HUES6 (cell line): ENCODE measurements at regions not wholly inside any gene's neighbourhood (a gene's known extent, or its start where the extent isn't known, plus 50 kb on each side); places are given as distances from the start of the nearest gene placed in this dataset.

Experiments used
- H3K27ac ChIP-seq: 2 replicates; pipeline ENCODE4 v1.7.0; 2013; ENCODE audit warnings: low read depth, mild to moderate bottlenecking, low read length, inconsistent platforms
- H3K27me3 ChIP-seq: 2 replicates; pipeline ENCODE4 v1.6.1; 2013; ENCODE audit warnings: low read length; ENCODE audit not compliant: control insufficient read depth, insufficient read depth
- H3K36me3 ChIP-seq: 2 replicates; pipeline ENCODE4 v1.6.1; 2013; ENCODE audit warnings: low read length; ENCODE audit not compliant: control insufficient read depth, insufficient read depth
- H3K4me1 ChIP-seq: 2 replicates; pipeline ENCODE4 v1.6.1; 2013; ENCODE audit warnings: low read length; ENCODE audit not compliant: control insufficient read depth, insufficient read depth
- H3K4me3 ChIP-seq: 2 replicates; pipeline ENCODE4 v1.5.1; 2013; ENCODE audit warnings: low read depth, low read length
- H3K9ac ChIP-seq: one replicate; pipeline ENCODE4 v1.6.1; 2013; ENCODE audit warnings: mild to moderate bottlenecking, low read length
- H3K9me3 ChIP-seq: 2 replicates; pipeline ENCODE4 v1.6.1; 2013; ENCODE audit warnings: low read depth, low read length; ENCODE audit not compliant: control insufficient read depth, insufficient read depth

DNA sequence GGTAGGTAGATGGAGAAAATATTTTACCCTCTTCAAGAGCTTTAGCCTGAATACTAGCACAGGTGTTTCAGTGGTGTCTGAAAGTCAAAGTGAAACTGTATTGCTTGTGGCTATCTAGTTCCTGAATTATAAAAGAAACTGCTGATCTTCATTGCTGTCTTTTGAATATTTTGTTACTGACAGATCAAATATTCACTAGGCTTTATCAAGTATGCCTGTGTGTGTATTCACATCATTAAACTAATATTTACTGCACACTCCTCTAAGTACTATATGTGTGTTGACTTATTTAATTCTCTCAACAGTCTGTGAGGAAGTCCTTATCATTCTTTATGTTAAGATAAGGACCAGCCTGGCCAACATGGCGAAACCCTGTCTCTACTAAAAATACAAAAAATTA, 139.6 kb downstream of the SOCS6 start:
- no peaks in the 10 kb centered on the region for H3K27me3 ChIP-seq
- H3K36me3 ChIP-seq, result no peaks in the 10 kb centered on the region
- H3K9ac ChIP-seq, result no peak overlapping the region
- H3K4me3 ChIP-seq, result no peak overlapping the region
- H3K4me1 ChIP-seq, result peaks cover under 1% of the 10 kb centered on the region; the same call in 1 of the 2 replicates
- no peak overlapping the region for H3K27ac ChIP-seq
- no peaks in the 10 kb centered on the region for H3K9me3 ChIP-seq

DNA sequence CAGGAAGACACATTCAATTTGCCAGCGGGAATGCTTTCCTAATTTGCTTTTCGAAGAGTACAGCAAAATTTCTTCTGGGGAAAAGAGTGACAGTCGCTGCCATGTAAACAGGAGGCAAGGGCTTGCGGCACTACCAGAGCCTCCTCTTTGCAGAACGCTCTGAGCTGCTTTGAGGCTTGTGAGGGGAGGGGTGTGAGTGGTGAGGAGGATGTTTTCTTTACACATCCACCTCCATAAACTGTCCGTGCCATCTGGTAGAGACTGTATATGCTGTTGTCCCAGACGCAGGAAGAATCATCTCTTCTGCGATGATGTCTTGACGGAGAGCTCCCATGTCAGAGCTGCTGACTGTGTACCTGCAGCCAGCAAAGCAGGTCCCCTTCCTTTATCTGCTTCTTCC, 138.0 kb downstream of the SOCS6 start:
- no peak overlapping the region for H3K4me3 ChIP-seq
- H3K9ac ChIP-seq, result no peak overlapping the region
- no peak overlapping the region for H3K27ac ChIP-seq
- no peaks in the 10 kb centered on the region for H3K9me3 ChIP-seq
- H3K36me3 ChIP-seq, result no peaks in the 10 kb centered on the region
- H3K27me3 ChIP-seq, result no peaks in the 10 kb centered on the region
- H3K4me1 ChIP-seq, result peaks cover 15% of the 10 kb centered on the region

DNA sequence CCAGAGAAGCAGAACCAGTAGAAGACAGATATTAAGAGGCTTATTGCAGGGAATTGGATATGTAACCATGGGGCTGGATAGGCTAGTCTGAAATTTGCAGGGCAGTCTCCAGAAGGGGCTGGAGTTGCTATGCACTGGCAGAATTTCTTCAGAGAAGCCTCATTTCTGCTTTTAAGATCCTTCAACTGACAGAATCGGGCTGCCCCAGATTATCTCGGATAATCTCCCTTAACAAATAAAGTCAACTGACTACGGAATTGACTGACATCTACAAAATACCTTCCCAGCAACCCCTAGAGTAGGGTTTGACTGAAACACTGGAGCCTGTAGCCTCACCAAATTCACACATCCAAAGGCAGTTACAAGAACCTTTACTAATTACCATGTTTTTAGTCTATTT, 136.4 kb downstream of the SOCS6 start:
- Histone ChIP-seq H3K27me3 (no peaks in the 10 kb centered on the region), H3K4me1 (peaks cover 20% of the 10 kb centered on the region), H3K36me3 (no peaks in the 10 kb centered on the region), H3K27ac (no peak overlapping the region), H3K4me3 (no peak overlapping the region), H3K9ac (no peak overlapping the region), H3K9me3 (no peaks in the 10 kb centered on the region)

DNA sequence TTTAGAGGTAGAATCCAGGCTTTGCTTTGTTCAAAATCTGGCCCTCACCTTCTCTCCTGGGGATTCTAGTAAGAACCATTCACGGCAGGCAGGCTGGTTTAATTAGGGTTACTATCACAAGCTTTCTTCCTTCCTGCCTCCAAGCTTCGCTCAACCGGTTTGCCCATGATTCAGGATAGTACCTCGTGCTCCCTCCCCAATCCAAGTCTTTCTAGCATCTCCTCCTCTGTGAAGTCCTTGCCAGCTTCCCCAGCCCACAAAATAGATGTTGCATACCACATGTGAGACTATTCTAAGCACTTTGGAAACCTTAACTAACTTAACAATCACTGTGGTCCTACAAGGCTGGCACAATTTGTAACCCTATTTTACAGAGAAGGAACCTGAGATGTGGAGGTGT, 135.1 kb downstream of the SOCS6 start:
- Histone ChIP-seq H3K4me3 (no peak overlapping the region), H3K9ac (no peak overlapping the region), H3K27me3 (no peaks in the 10 kb centered on the region), H3K36me3 (no peaks in the 10 kb centered on the region), H3K9me3 (no peaks in the 10 kb centered on the region), H3K27ac (no peak overlapping the region), H3K4me1 (peaks cover 20% of the 10 kb centered on the region)

DNA sequence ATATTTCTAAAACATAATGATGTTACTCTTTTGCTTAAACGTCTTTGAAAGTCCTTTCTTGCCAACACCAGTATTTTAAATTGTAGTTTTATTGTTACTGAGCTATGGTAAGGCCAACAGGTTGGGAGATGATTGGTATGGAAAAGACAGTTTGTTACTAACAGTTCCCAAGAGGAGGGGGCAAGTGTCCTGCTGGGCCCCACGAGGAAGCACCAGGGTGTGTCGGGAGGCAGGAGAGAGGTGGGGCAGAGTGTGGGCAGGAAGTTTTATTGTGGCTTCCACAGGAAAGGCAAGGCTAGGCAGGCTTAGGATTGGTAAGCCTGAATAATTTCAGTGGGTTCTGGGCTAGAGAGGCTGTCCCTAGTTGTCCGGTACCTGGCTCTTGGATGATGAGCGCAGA, 134.3 kb downstream of the SOCS6 start:
- Histone ChIP-seq H3K27ac (no peak overlapping the region), H3K4me3 (no peak overlapping the region), H3K36me3 (no peaks in the 10 kb centered on the region), H3K27me3 (no peaks in the 10 kb centered on the region), H3K9ac (no peak overlapping the region), H3K9me3 (no peaks in the 10 kb centered on the region), H3K4me1 (peaks cover 20% of the 10 kb centered on the region)

DNA sequence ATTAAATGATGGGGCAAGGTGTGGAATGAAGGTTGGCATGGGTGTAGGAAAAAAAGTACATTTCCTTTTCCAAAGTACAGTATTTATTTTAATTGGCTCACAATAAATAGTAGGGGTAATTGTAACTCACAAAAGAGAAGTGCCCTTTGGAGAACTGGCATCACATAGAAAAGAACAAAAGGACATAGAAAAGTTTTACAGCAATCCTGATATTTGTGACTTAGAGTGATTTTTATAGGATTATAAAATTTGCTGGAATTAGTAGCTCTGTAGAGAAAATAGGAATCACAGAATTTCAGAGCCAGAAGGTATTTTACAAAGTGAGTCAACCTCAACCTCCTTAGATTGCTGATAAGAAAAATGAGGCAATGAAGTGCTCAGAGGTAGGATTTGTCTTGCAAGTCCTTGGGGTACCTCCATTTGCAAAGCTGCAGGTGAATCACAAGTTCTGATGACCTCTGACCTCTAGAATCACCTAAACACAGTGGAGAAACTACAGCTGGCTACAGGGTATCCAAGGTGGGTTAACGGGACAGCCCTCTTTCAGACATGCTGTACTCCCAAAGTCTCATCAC, 133.6 kb downstream of the SOCS6 start:
- H3K9ac ChIP-seq, result no peak overlapping the region
- H3K4me3 ChIP-seq, result no peak overlapping the region
- no peak overlapping the region for H3K27ac ChIP-seq
- H3K36me3 ChIP-seq, result no peaks in the 10 kb centered on the region
- H3K9me3 ChIP-seq, result no peaks in the 10 kb centered on the region
- peaks cover 20% of the 10 kb centered on the region for H3K4me1 ChIP-seq
- no peaks in the 10 kb centered on the region for H3K27me3 ChIP-seq

DNA sequence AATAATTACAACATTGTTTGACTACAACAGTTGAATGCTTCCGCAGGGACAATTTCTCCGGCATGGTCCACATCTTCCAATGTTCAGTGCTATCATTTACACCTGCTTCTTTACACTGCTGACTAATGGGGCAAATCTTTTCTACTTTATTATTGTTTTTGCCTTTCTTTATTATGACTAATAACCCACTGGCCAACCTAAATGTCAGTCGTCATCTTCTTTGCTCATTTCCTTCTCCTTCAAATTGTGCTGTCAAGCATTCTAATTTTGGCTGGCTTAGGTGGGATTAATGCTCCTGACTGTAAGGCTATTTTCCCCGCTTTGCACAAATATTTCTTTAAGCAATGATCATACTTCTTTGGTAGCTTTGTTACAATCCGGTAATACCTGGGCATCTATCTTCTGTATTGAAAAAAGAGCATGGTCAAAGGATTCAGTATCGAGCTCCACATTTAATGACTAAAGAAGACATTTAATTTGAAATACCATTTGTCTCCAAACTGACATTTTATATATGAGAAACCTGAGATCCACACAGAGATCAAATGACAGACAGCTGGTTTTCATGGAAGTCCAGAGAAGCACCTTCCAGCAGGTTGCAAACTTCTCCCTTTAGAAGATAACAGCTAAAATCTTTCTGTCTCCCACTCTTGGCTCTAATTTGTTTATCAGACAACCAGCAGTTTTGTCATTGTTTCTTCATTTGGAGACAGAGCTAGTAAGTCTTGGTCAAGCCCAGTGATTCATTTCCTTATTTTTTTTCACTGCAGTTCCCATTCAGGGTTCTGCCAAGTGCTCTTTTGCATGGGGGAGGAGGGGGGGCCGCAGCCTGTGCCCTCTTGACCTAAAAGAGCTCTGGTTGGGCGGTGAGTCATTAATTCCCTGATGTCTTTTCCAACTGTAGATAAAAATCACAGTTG, 132.9 kb downstream of the SOCS6 start:
- H3K27me3 ChIP-seq, result no peaks in the 10 kb centered on the region
- H3K36me3 ChIP-seq, result no peaks in the 10 kb centered on the region
- peaks cover 20% of the 10 kb centered on the region for H3K4me1 ChIP-seq
- no peaks in the 10 kb centered on the region for H3K9me3 ChIP-seq
- H3K27ac ChIP-seq, result no peak overlapping the region
- no peak overlapping the region for H3K9ac ChIP-seq
- no peak overlapping the region for H3K4me3 ChIP-seq

DNA sequence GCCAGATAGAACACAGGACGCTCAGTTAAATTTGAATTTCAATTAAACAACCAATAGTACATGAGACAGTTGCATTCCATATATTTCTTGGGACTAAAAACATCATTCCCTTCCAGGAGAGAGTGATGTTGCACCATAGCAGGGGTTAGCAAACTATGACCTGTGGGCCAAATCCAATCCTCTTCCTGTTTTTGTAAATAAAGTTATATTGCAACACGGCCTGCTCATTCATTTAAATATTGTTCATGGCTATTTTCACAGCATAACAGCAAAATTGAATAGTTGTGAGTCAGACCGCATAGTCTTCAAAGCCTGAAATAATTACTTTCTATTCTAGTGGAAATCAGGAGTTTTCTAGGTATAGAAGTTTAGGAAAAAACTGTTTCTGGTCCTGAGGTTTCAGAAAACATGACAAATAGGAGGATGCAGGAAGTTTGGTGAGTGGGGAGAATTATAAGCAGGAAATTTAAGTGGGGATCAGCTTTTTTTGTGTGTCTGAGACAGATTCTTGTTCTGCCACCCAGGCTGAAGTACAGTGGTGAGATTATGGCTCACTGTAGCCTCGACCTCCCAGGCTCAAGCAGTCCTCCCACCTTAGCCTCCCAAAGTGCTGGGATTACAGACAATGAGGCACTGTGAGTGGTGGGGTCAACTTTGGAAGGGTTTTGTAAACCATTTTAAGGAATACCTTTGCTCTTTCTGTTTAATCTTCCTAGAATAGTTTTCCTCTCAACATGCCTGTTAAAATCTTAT, 131.5 kb downstream of the SOCS6 start:
- no peaks in the 10 kb centered on the region for H3K36me3 ChIP-seq
- no peaks in the 10 kb centered on the region for H3K9me3 ChIP-seq
- peaks cover 20% of the 10 kb centered on the region for H3K4me1 ChIP-seq
- no peaks in the 10 kb centered on the region for H3K27me3 ChIP-seq
- no peak overlapping the region for H3K9ac ChIP-seq
- no peak overlapping the region for H3K4me3 ChIP-seq
- no peak overlapping the region for H3K27ac ChIP-seq

DNA sequence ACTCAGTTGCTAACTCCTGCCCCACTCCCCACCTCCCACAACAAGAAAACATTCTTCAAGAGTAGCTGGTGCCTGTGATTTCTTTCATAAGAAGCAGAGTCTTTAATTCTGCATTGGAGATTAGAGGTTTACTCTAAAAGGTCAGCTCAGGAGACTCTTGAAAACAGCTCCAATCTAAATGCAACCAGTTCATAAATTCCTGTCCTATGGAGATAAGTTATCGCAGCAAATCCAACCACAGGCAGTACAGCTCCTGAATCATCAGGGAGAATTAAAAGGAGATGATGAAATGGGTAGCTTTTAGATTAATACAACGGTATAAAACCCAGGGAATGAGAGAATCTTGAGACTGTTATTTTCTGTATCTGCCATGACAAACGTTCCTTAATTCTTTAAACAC, 130.7 kb downstream of the SOCS6 start:
- H3K9me3 ChIP-seq, result no peaks in the 10 kb centered on the region
- H3K36me3 ChIP-seq, result no peaks in the 10 kb centered on the region
- no peak overlapping the region for H3K27ac ChIP-seq
- no peak overlapping the region for H3K9ac ChIP-seq
- peaks cover 20% of the 10 kb centered on the region for H3K4me1 ChIP-seq
- H3K4me3 ChIP-seq, result no peak overlapping the region
- H3K27me3 ChIP-seq, result no peaks in the 10 kb centered on the region

DNA sequence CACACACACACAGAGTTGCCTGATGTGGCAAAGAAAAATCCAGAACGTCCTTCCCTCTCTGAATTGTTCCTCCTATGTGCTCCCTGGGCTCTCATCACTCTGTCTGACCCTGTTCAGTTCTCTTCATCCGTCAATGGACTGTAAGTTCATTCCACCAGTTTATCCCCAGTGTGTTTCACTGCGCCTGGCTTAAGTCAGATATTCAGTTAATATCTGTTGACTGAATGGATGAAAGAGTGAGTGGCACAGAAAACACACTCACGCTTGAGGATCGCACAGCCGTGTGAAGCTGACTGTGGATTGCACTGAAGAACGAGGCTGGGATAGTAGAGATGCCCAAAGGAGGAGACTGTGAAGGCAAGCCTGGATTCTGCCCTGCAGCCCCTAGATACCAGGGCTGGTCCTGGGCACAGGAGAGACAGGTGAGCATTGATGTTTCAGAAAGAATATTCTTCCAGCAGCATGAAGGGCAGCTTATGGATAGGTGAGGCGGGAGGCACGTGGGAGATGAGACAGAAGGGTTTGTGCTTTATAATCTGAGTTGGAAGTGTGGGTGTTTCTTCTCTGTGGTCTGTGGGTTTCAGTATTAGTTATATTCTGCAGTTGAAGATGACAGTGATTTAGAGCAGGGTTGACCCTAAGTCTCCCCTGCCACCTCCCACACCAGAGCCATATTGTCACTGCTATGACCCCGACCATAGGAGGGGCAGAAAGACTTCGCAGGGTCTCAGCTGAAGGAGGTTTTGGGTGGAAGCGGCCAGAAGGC, 129.9 kb downstream of the SOCS6 start:
- no peak overlapping the region for H3K4me3 ChIP-seq
- no peaks in the 10 kb centered on the region for H3K27me3 ChIP-seq
- H3K9me3 ChIP-seq, result no peaks in the 10 kb centered on the region
- H3K9ac ChIP-seq, result no peak overlapping the region
- no peak overlapping the region for H3K27ac ChIP-seq
- H3K4me1 ChIP-seq, result peaks cover 20% of the 10 kb centered on the region
- no peaks in the 10 kb centered on the region for H3K36me3 ChIP-seq
